Fibroblast of mammary gland (primary cell): ENCODE measurements at regions not wholly inside any gene's neighbourhood (a gene's known extent, or its start where the extent isn't known, plus 50 kb on each side); places are given as distances from the start of the nearest gene placed in this dataset.

Experiments
- DNase-seq: peaks from one replicate; pipeline ENCODE4 v3.0.0-alpha.2; 2010; ENCODE audit warnings: low read depth
- H3K4me3 ChIP-seq: 2 replicates; pipeline ENCODE4 v1.5.1; 2011; ENCODE audit warnings: low read depth, mild to moderate bottlenecking, low read length, moderate library complexity; ENCODE audit not compliant: control insufficient read depth
- CTCF ChIP-seq: conservative IDR thresholded peaks from 2 replicates; pipeline ENCODE4 v1.5.1; 2011; ENCODE audit warnings: low read depth, low read length, inconsistent platforms; ENCODE audit not compliant: control insufficient read depth, insufficient read depth

GRCh38 chr2:10216677-10217488 is 85.8 kb upstream of the HPCAL1 start:
- peak; percentile 47 for DNase-seq
- no peak overlapping the region for H3K4me3 ChIP-seq
- no peak for TF ChIP-seq CTCF

GRCh38 chr2:10217489-10218435 is 84.9 kb upstream of the HPCAL1 start:
- DNase-seq = no peak
- no peak overlapping the region for H3K4me3 ChIP-seq
- TF ChIP-seq CTCF = no peak

- no peak for TF ChIP-seq CTCF
- no peak for DNase-seq
- no peak overlapping the region for H3K4me3 ChIP-seq
These were observed 82.4 kb upstream of the HPCAL1 start for GRCh38 chr2:10220045-10220901.

- no peak overlapping the region for H3K4me3 ChIP-seq
These were observed 81.8 kb upstream of the HPCAL1 start for GRCh38 chr2:10220902-10221391.

GRCh38 chr2:10221443-10221842 is 81.3 kb upstream of the HPCAL1 start:
- DNase-seq = no peak
- H3K4me3 ChIP-seq = no peak overlapping the region
- TF ChIP-seq CTCF = no peak

More at GRCh38 chr2:10220902-10221391, 81.8 kb upstream of the HPCAL1 start:
- no peak for TF ChIP-seq CTCF
- peak; percentile 79 for DNase-seq
